Neural crest cell (in vitro differentiated cells): ENCODE measurements at regions not wholly inside any gene's neighbourhood (a gene's known extent, or its start where the extent isn't known, plus 50 kb on each side); places are given as distances from the start of the nearest gene placed in this dataset.

Source experiments
- DNase-seq: peaks from one replicate; pipeline ENCODE4 v3.0.0; 2021; ENCODE audit warnings: low read depth, mixed read lengths, low spot score
- H3K27ac Mint-ChIP-seq: one replicate; pipeline ENCODE4 v1.8.0; 2021; ENCODE audit warnings: mild to moderate bottlenecking, mixed read lengths; ENCODE audit not compliant: unreplicated experiment
- H3K27me3 Mint-ChIP-seq: 2 replicates; pipeline ENCODE4 v1.8.0; 2021; ENCODE audit warnings: low read depth, mild to moderate bottlenecking, mixed read lengths
- H3K36me3 Mint-ChIP-seq: 2 replicates; pipeline ENCODE4 v1.8.0; 2021; ENCODE audit warnings: low read depth, mild to moderate bottlenecking, mixed read lengths
- H3K4me1 Mint-ChIP-seq: 2 replicates; pipeline ENCODE4 v1.8.0; 2021; ENCODE audit warnings: mixed read lengths
- H3K4me3 Mint-ChIP-seq: one replicate; pipeline ENCODE4 v1.8.0; 2021; ENCODE audit warnings: mild to moderate bottlenecking, mixed read lengths
- H3K9me3 Mint-ChIP-seq: 2 replicates; pipeline ENCODE4 v1.8.0; 2021; ENCODE audit warnings: mixed read lengths
- CTCF ChIP-seq: fragments of 200-600 bp; sonication (generic); conservative IDR thresholded peaks from 2 replicates; pipeline ENCODE4 v1.5.0; 2021; ENCODE audit warnings: antibody characterized with exemption, mild to moderate bottlenecking

DNA sequence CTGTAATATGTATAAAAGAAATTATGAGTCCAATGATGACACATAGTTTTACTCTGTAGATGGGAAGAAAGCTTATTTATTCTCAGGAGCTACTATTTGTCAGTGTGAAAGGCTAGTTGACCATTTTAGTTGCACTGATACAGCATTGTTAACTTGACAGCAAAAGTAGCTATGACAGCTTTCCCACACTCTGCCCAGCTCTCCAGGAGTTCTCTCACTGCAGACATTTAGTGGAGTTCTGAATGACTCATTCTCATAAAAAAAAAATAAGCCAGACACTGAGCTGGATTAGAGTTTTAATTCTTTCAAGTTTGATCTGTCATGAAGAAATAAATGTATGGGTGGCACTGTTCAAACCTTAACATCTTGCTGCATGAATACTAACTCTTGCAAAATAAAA, 77.2 kb upstream of the CFAP20DC start:
- no peaks in the 10 kb centered on the region for H3K27me3 Mint-ChIP-seq
- DNase-seq, result no peak
- peaks cover 36% of the 10 kb centered on the region for H3K4me1 Mint-ChIP-seq
- no peak overlapping the region for H3K27ac Mint-ChIP-seq
- TF ChIP-seq CTCF, result no peak
- H3K4me3 Mint-ChIP-seq, result no peak overlapping the region
- H3K9me3 Mint-ChIP-seq, result no peaks in the 10 kb centered on the region
- H3K36me3 Mint-ChIP-seq, result no peaks in the 10 kb centered on the region

- H3K4me1 Mint-ChIP-seq, result peaks cover 40% of the 10 kb centered on the region
- H3K27ac Mint-ChIP-seq, result no peak overlapping the region
- no peak overlapping the region for H3K4me3 Mint-ChIP-seq
- DNase-seq, result no peak
- no peaks in the 10 kb centered on the region for H3K36me3 Mint-ChIP-seq
- H3K27me3 Mint-ChIP-seq, result no peaks in the 10 kb centered on the region
- H3K9me3 Mint-ChIP-seq, result peaks cover 5% of the 10 kb centered on the region
- no peak for TF ChIP-seq CTCF
Observed at GRCh38 chr3:59126446-59126845, 76.6 kb upstream of the CFAP20DC start.

DNA sequence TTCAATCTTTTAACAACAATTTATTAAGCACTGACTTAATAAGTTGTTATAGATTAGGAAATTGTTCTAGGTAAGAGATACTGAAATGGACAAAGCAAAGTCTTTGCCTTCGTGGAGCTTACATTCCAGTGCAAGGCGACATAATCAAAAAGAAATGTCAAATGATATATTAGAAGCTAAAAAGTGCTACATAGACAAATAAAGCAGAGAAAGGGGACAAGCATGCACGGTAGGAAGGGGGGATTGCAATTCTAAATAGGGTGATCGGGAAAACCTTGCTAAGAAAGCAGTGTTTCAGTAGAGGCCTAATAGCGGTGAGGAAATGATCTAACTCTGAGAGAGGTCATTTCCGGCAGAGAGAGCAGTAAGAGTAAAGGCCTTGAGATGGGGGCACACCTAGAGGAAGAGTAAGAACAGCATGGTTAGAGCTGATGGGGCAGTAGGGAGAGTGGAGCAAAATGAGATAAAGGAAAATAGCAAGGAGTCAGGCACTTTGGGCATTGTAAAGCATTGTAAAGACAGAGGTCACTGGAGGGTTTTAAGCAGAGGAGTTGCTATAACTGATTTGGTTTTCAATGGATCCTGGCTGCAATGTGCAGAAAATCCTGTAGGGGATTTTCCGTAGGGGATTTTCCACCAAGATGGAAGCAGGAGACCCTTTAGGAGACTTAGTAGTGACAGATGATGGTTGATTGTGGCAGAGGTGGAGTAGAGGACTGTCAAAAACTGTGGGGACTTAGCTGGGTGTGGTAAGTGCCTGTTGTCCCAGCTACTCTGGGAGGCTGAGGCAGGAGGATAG, 71.7 kb upstream of the CFAP20DC start:
- Mint-ChIP-seq H3K36me3 (no peaks in the 10 kb centered on the region), H3K4me3 (no peak overlapping the region), H3K4me1 (peaks cover 16% of the 10 kb centered on the region), H3K27ac (no peak overlapping the region), H3K9me3 (peaks cover 7% of the 10 kb centered on the region), H3K27me3 (no peaks in the 10 kb centered on the region)
- DNase-seq, result no peak
- no peak for TF ChIP-seq CTCF

GRCh38 chr3:59118928-59119327, 69.1 kb upstream of the CFAP20DC start:
- peaks cover 5% of the 10 kb centered on the region for H3K4me1 Mint-ChIP-seq
- no peak overlapping the region for H3K4me3 Mint-ChIP-seq
- H3K36me3 Mint-ChIP-seq, result no peaks in the 10 kb centered on the region
- H3K9me3 Mint-ChIP-seq, result peaks cover 7% of the 10 kb centered on the region
- no peak overlapping the region for H3K27ac Mint-ChIP-seq
- no peak for TF ChIP-seq CTCF
- H3K27me3 Mint-ChIP-seq, result no peaks in the 10 kb centered on the region
- DNase-seq, result no peak

DNA sequence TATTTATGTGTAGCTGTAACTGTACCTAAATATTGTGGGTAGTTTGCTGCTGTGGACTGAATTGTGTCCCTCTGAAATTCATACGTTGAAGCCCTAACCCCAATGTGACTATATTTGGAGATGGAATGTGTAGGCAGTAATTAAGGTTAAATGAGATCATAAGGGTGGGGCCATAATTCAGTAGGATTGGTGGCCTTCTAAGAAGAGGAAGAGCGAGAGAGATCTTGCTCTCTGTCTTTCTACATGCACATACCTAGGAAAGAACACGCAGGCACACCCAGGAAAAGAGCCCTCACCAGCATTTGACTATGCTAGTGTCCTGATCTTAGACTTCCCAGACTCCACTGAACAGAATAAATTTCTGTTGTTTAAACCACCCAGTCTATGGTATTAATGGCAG, 67.6 kb upstream of the CFAP20DC start:
- H3K27me3 Mint-ChIP-seq, result no peaks in the 10 kb centered on the region
- H3K27ac Mint-ChIP-seq, result no peak overlapping the region
- no peak for DNase-seq
- no peaks in the 10 kb centered on the region for H3K36me3 Mint-ChIP-seq
- H3K9me3 Mint-ChIP-seq, result peaks cover 7% of the 10 kb centered on the region
- H3K4me1 Mint-ChIP-seq, result peaks cover 5% of the 10 kb centered on the region
- no peak overlapping the region for H3K4me3 Mint-ChIP-seq
- TF ChIP-seq CTCF, result no peak
